HepG2 (cell line): ENCODE measurements at regions not wholly inside any gene's neighbourhood (a gene's known extent, or its start where the extent isn't known, plus 50 kb on each side); places are given as distances from the start of the nearest gene placed in this dataset.
"Not testable (repeated sequence)": the region's sequence is repeated elsewhere in the genome, so short reads cannot be mapped to it uniquely, and the experiment has no call there.

Source experiments
- ATAC-seq: fragments of 200-7000 bp; cut with Tn5 transposase; 3 replicates; pipeline ENCODE4 v1.9.1; 2020; ENCODE audit warnings: mild to moderate bottlenecking, moderate library complexity
- BruUV-seq: library from RNA; stranded (reverse); fragments of 400-500 nt; replicated peaks from 2 replicates; lab custom pipeline; 2021; lab: Mats Ljungman, UMichigan
- CTCF ChIA-PET: fragments of 300-600 bp; formaldehyde crosslinking; extraction: SDS; loops from one replicate; lab custom pipeline; 2021; ENCODE audit warnings: low total read pairs, inconsistent platforms, low intra/inter-chr PET ratio; lab: Yijun Ruan, JAX
- POLR2A ChIA-PET: fragments of 350-600 bp; sonication (Branson Sonifier 250); formaldehyde crosslinking; loops from one replicate; lab custom pipeline; 2020; ENCODE audit warnings: antibody characterized with exemption, inconsistent platforms; lab: Yijun Ruan, JAX
- DNase-seq: peaks from one replicate; pipeline ENCODE4 v3.0.0-alpha.2; 2015; ENCODE audit warnings: low spot score
- FAIRE-seq: peaks from 3 replicates; lab custom pipeline; 2011; peaks lifted over from hg19 to GRCh38; lab: Jason Lieb, UNC
- H2AFZ ChIP-seq: one replicate; pipeline ENCODE4 v1.6.1; 2011; ENCODE audit warnings: low read length, inconsistent platforms
- H3K27ac ChIP-seq: fragments of 300-600 bp; 3 replicates; pipeline ENCODE4 v1.8.0; 2011; ENCODE audit warnings: mixed run types, mild to moderate bottlenecking, mixed read lengths, low read length, inconsistent platforms; ENCODE audit not compliant: insufficient read depth; ENCODE audit errors: extremely low read length
- H3K27me3 ChIP-seq, 2 experiments: fragments of 200-600 bp in 1 of 2; 2 replicates in 1 of 2; 3 replicates in 1 of 2; pipeline versions ENCODE4 v1.6.0 to v1.8.0; 2011; ENCODE audit warnings: low read length in 2 of 2, mild to moderate bottlenecking in 2 of 2, moderate library complexity in 2 of 2, inconsistent platforms in 1 of 2; ENCODE audit not compliant: insufficient read depth in 2 of 2, control insufficient read depth in 1 of 2
- H3K36me3 ChIP-seq, 2 experiments: fragments of 200-600 bp in 1 of 2; replicated peaks in 1 of 2; 2 replicates in 1 of 2; 3 replicates in 1 of 2; pipeline versions ENCODE4 v1.5.1 to v1.8.0; 2011; ENCODE audit warnings: low read length in 2 of 2, inconsistent platforms in 1 of 2; ENCODE audit not compliant: insufficient read depth in 2 of 2, control insufficient read depth in 1 of 2
- H3K4me1 ChIP-seq: 2 replicates; pipeline ENCODE4 v1.5.1; 2012; ENCODE audit warnings: low read length, inconsistent platforms; ENCODE audit not compliant: insufficient read depth
- H3K4me2 ChIP-seq: 2 replicates; pipeline ENCODE4 v1.6.0; 2011; ENCODE audit warnings: low read depth, low read length, inconsistent platforms
- H3K4me3 ChIP-seq, 3 experiments: fragments of 200-600 bp in 1 of 3; sonication (generic), shearing (Covaris generic) in 1 of 3; replicated peaks in 1 of 3; 2 replicates each; pipeline ENCODE4 v1.5.1; 2011 to 2016; ENCODE audit warnings: low read length in 3 of 3, inconsistent platforms in 2 of 3, low read depth in 2 of 3, mild to moderate bottlenecking in 2 of 3, control low read depth in 1 of 3, mixed read lengths in 1 of 3; ENCODE audit not compliant: insufficient read depth in 1 of 3
- H3K79me2 ChIP-seq: one replicate; pipeline ENCODE4 v1.6.1; 2011; ENCODE audit warnings: low read length, inconsistent platforms; ENCODE audit not compliant: insufficient read depth
- H3K9ac ChIP-seq: 2 replicates; pipeline ENCODE4 v1.6.0; 2011; ENCODE audit warnings: mild to moderate bottlenecking, low read depth, low read length, inconsistent platforms; ENCODE audit not compliant: insufficient read depth
- H3K9me3 ChIP-seq: 2 replicates; pipeline ENCODE4 v1.5.1; 2012; ENCODE audit warnings: mild to moderate bottlenecking, low read length
- H4K20me1 ChIP-seq: 2 replicates; pipeline ENCODE4 v1.6.0; 2011; ENCODE audit warnings: inconsistent platforms, mild to moderate bottlenecking, low read length, moderate library complexity; ENCODE audit not compliant: insufficient read depth
- CC2D1A ChIP-seq: sonication (generic); formaldehyde crosslinking; IDR thresholded peaks from 2 replicates; pipeline ENCODE4 v1.8.1; 2023; ENCODE audit warnings: mild to moderate bottlenecking, missing genetic modification reagents
- DPF2 ChIP-seq: sonication (generic); formaldehyde crosslinking; IDR thresholded peaks from 2 replicates; pipeline ENCODE4 v1.4.0; 2020; ENCODE audit warnings: mild to moderate bottlenecking, low read depth, missing genetic modification reagents, borderline replicate concordance
- HCFC1 ChIP-seq: fragments of 150-350 bp; IDR thresholded peaks from 2 replicates; pipeline ENCODE4 v1.6.1; 2014; ENCODE audit warnings: low read depth, low read length
- HOXA7 ChIP-seq: sonication (generic); formaldehyde crosslinking; IDR thresholded peaks from 2 replicates; pipeline ENCODE4 v1.8.1; 2022; ENCODE audit warnings: mild to moderate bottlenecking, missing genetic modification reagents, moderate library complexity
- JDP2 ChIP-seq: sonication (generic); formaldehyde crosslinking; IDR thresholded peaks from 2 replicates; pipeline ENCODE4 v1.8.1; 2022; ENCODE audit warnings: missing genetic modification reagents, borderline replicate concordance
- MXD3 ChIP-seq: IDR thresholded peaks from 2 replicates; pipeline ENCODE4 v1.6.1; 2016; ENCODE audit warnings: mild to moderate bottlenecking, missing biosample characterization, missing genetic modification reagents
- NR2C2 ChIP-seq: sonication (generic); formaldehyde crosslinking; IDR thresholded peaks from 2 replicates; pipeline ENCODE4 v1.4.0; 2020; ENCODE audit warnings: missing genetic modification reagents, mild to moderate bottlenecking, moderate library complexity, borderline replicate concordance
- U2AF2 ChIP-seq: fragments of 200-400 bp; formaldehyde crosslinking; IDR thresholded peaks from 2 replicates; pipeline ENCODE4 v1.6.1; 2017; ENCODE audit warnings: low read depth, mild to moderate bottlenecking, low read length
- ZNF546 ChIP-seq: sonication (generic); formaldehyde crosslinking; conservative IDR thresholded peaks from 2 replicates; pipeline ENCODE4 v1.8.1; 2023; ENCODE audit warnings: mild to moderate bottlenecking, missing genetic modification reagents
- ZNF564 ChIP-seq: sonication (generic); formaldehyde crosslinking; IDR thresholded peaks from 2 replicates; pipeline ENCODE4 v1.8.1; 2023; ENCODE audit warnings: mild to moderate bottlenecking, missing genetic modification reagents
- ZNF775 ChIP-seq: sonication (generic); formaldehyde crosslinking; IDR thresholded peaks from 2 replicates; pipeline ENCODE4 v1.4.0; 2020; ENCODE audit warnings: missing genetic modification reagents, mild to moderate bottlenecking, moderate library complexity, borderline replicate concordance
- WGBS: methylation state at CpG from one replicate; pipeline ENCODE4 v1.1.6; 2017; ENCODE audit warnings: low lambda C conversion rate; 5-methylcytosine and 5-hydroxymethylcytosine counted together
- in situ Hi-C: cut with HindIII; loops from 2 replicates; pipeline ENCODE4 v1.10.0; 2017; ENCODE audit warnings: low pct_unique_long_range_greater_than_20kb; ENCODE audit not compliant: extremely low pct_ligation_motif_present
- intact Hi-C: fragments of 100-400 bp; cut with micrococcal nuclease; formaldehyde crosslinking; loops from one replicate; pipeline ENCODE4 v1.10.0; 2022; ENCODE audit not compliant: unreplicated experiment

- Histone ChIP-seq H3K4me1 (no peaks in the 10 kb centered on the region), H3K4me2 (no peak overlapping the region), H4K20me1 (no peaks in the 10 kb centered on the region), H3K9ac (no peak overlapping the region), H3K36me3 (no peaks in the 10 kb centered on the region), H3K27me3 (no peaks in the 10 kb centered on the region), H3K27ac (no peak overlapping the region), H2AFZ (no peak overlapping the region), H3K9me3 (peaks cover 29% of the 10 kb centered on the region; the same call in 1 of the 2 replicates)
- intact Hi-C loops = no loop called here
- 0% methylated on average over 1 of the region's 1 CpG for WGBS
- ATAC-seq (no peak), FAIRE-seq (no peak), DNase-seq (no peak)
- POLR2A ChIA-PET = no interaction called here
- CTCF ChIA-PET = no interaction called here
- BruUV-seq = no TSS peak
- TF ChIP-seq CC2D1A (no peak), ZNF775 (CRISPR knock-in tag) (no peak), JDP2 (CRISPR knock-in tag) (no peak), HCFC1 (no peak), DPF2 (no peak), ZNF564 (no peak), MXD3 (CRISPR knock-in tag) (no peak)
- TF ChIP-seq, all 625 proteins: peak for 0
- in situ Hi-C loops = no loop called here
- Histone ChIP-seq H3K4me3 (no peak overlapping the region), H3K79me2 (no peaks in the 10 kb centered on the region)
Measured at GRCh38 chr7:68623030-68623429, 975.2 kb upstream of the AUTS2 start.

DNA sequence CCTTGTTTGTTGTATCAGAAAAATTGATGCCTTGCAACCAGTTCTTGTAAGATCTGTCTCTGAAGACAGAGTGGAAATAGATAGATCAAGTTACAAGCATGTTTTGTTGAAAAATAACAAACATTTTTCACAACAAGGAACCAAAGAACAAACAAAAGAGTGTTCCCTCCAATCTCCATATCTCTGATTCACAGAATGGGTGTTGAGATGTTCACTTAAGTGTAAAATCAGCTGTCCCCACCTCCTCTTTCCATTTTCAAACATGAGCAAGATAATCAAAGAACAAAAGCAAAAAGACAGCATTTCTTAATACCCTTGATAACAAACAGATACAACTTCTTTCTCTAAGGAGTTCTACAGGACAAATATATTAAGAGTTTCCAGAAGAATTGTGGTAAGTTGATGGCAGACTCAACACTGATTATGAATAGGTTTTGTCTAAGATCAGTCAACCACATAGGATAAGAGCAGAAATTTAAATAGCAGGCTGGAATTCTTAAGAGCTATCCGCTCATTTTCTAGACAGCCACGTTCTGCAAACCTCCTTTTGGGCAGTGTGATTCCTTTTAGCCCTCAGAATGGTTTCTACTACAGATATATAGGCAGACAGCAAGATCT is 970.9 kb upstream of the AUTS2 start:
- Histone ChIP-seq H3K27me3 (no peaks in the 10 kb centered on the region), H3K9me3 (peaks cover 21% of the 10 kb centered on the region), H4K20me1 (no peaks in the 10 kb centered on the region), H3K9ac (no peak overlapping the region), H3K4me2 (no peak overlapping the region), H3K79me2 (no peaks in the 10 kb centered on the region), H3K4me1 (no peaks in the 10 kb centered on the region), H2AFZ (no peak overlapping the region), H3K27ac (no peak overlapping the region), H3K4me3 (no peak overlapping the region), H3K36me3 (no peaks in the 10 kb centered on the region)
- no peak for TF ChIP-seq ZNF546 (CRISPR knock-in tag)
- no peak for TF ChIP-seq NR2C2
- no peak for TF ChIP-seq HOXA7 (CRISPR knock-in tag)
- TF ChIP-seq U2AF2 = no peak
- in situ Hi-C loops (no loop called here), intact Hi-C loops (no loop called here)
- no TSS peak for BruUV-seq
- DNase-seq (no peak), FAIRE-seq (no peak), ATAC-seq (no peak)
- WGBS = 4% methylated on average over 2 of the region's 2 CpGs
- ChIA-PET CTCF (no interaction called here), POLR2A (no interaction called here)

- DNase-seq, intact Hi-C loops, H3K4me1 ChIP-seq, H3K9ac ChIP-seq, CTCF ChIA-PET, H3K4me3 ChIP-seq, H2AFZ ChIP-seq, in situ Hi-C loops, H3K79me2 ChIP-seq, H3K4me2 ChIP-seq, H4K20me1 ChIP-seq, BruUV-seq, H3K36me3 ChIP-seq, FAIRE-seq, POLR2A ChIA-PET, H3K27ac ChIP-seq, ATAC-seq, H3K27me3 ChIP-seq: not testable (repeated sequence)
- peaks cover 36% of the 10 kb centered on the region for H3K9me3 ChIP-seq
- WGBS = 21% methylated on average over 3 of the region's 3 CpGs
Measured at GRCh38 chr7:68630914-68631313, 967.4 kb upstream of the AUTS2 start.
